Spinal cord (tissue), 9 donors: ENCODE measurements at regions not wholly inside any gene's neighbourhood (a gene's known extent, or its start where the extent isn't known, plus 50 kb on each side); places are given as distances from the start of the nearest gene placed in this dataset.

Source experiments
- DNase-seq, 6 donors: peaks; one replicate each; pipeline versions ENCODE4 v3.0.0 to v3.0.0-alpha.2; 2013 to 2015; ENCODE audit warnings: low spot score in 6 of 6, low read depth in 4 of 6
- H3K27ac ChIP-seq: one replicate; pipeline ENCODE4 v1.5.1; 2013; ENCODE audit warnings: low read depth, low read length, control low read depth
- H3K27me3 ChIP-seq: one replicate; pipeline ENCODE4 v1.6.1; 2013; ENCODE audit warnings: low read length; ENCODE audit not compliant: control insufficient read depth, insufficient read depth
- H3K36me3 ChIP-seq: one replicate; pipeline ENCODE4 v1.6.1; 2013; ENCODE audit warnings: low read length; ENCODE audit not compliant: control insufficient read depth, insufficient read depth
- H3K4me1 ChIP-seq: one replicate; pipeline ENCODE4 v1.6.1; 2013; ENCODE audit warnings: low read length; ENCODE audit not compliant: control insufficient read depth, insufficient read depth
- H3K4me3 ChIP-seq: one replicate; pipeline ENCODE4 v1.5.1; 2013; ENCODE audit warnings: low read depth, low read length, control low read depth
- H3K9me3 ChIP-seq: one replicate; pipeline ENCODE4 v1.6.1; 2013; ENCODE audit warnings: low read length; ENCODE audit not compliant: control insufficient read depth, insufficient read depth
- WGBS: methylation state at CpG from one replicate; pipeline ENCODE4 v1.1.5; 2013; ENCODE audit warnings: missing lambda C conversion rate; ENCODE audit not compliant: insufficient coverage; 5-methylcytosine and 5-hydroxymethylcytosine counted together
- donor health status: healthy.

GRCh38 chr12:105946493-105946901 is 192.3 kb downstream of the NUAK1 start:
- peak in 2 of 6 donors; percentile 54 to 73 for DNase-seq
- Histone ChIP-seq H3K9me3 (no peaks in the 10 kb centered on the region), H3K27me3 (no peaks in the 10 kb centered on the region), H3K36me3 (no peaks in the 10 kb centered on the region), H3K4me1 (peaks cover 3% of the 10 kb centered on the region), H3K27ac (no peak overlapping the region), H3K4me3 (no peak overlapping the region)
- WGBS = 89% methylated on average over 1 of the region's 2 CpGs

- no CpG with 5 or more reads among the region's 5 CpGs for WGBS
- no peak overlapping the region for H3K27ac ChIP-seq
- no peaks in the 10 kb centered on the region for H3K27me3 ChIP-seq
- H3K4me1 ChIP-seq = peaks cover 7% of the 10 kb centered on the region
- no peaks in the 10 kb centered on the region for H3K9me3 ChIP-seq
- DNase-seq = no peak
- no peaks in the 10 kb centered on the region for H3K36me3 ChIP-seq
- no peak overlapping the region for H3K4me3 ChIP-seq
Observed at GRCh38 chr12:105947906-105948305, 190.8 kb downstream of the NUAK1 start.

DNA sequence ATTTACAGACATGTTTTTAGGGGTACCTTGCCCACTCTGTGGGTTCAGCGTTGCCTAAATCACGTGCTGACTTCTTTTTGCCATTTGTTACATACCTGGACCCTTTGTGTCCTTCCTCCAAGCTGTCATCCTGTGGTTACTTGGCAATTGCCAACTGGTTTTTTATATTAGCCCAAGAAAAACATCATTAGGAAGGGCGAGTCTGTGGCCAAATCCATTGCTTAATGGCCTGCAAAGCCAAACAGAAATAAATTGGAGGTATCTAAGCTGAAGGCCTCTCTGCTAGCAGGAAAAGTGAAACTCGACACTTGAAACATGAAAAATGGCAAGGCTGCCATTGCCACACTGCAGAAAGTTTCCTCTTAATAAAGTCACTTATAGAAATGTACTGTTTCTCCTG is 190.4 kb downstream of the NUAK1 start:
- H3K27ac ChIP-seq = no peak overlapping the region
- H3K27me3 ChIP-seq = no peaks in the 10 kb centered on the region
- WGBS = 75% methylated on average over 2 of the region's 4 CpGs
- DNase-seq = no peak
- no peaks in the 10 kb centered on the region for H3K36me3 ChIP-seq
- peaks cover 7% of the 10 kb centered on the region for H3K4me1 ChIP-seq
- no peak overlapping the region for H3K4me3 ChIP-seq
- no peaks in the 10 kb centered on the region for H3K9me3 ChIP-seq

DNA sequence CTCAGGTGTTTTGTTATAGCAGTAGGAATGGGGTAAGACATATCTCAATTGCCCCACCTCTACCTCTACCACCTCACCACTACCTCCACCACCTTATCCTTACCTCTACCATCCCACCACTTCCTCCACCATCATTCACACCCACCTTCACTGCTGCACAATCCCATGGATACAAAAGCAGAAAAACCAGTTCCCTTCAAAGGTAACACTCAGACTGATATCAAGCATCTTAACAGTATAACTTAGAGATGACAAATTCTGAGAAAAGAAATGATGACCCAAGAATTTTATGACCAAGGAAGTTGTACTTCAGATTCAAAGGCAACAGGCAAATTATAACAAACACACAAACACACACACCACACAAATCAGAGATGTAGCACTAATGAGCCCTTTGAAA is 189.4 kb downstream of the NUAK1 start:
- no peak for DNase-seq
- H3K4me3 ChIP-seq = no peak overlapping the region
- no peaks in the 10 kb centered on the region for H3K36me3 ChIP-seq
- H3K27ac ChIP-seq = no peak overlapping the region
- H3K27me3 ChIP-seq = no peaks in the 10 kb centered on the region
- H3K4me1 ChIP-seq = peaks cover 7% of the 10 kb centered on the region
- no peaks in the 10 kb centered on the region for H3K9me3 ChIP-seq

DNA sequence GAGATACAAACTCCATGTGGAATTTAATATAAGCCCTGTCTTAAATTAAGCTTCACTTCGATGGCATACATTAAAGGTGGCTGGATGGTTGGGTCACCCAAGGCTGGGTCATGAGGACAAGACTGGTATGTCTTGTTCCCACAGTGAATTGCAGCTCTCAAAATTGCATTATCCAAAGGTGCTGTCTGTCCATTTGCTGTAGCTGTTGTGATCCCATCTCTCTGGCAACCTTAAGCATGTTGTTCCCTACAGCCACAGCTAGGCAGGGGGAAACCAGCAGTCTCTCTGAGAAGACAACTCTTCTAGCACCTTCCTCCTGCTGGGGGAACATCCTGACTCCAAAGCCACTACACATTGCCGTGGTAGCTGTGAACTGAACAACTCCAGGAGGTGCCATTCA is 187.0 kb downstream of the NUAK1 start:
- H3K9me3 ChIP-seq = no peaks in the 10 kb centered on the region
- WGBS = 50% methylated on average over 2 of the region's 2 CpGs
- H3K4me1 ChIP-seq = peaks cover 3% of the 10 kb centered on the region
- no peaks in the 10 kb centered on the region for H3K36me3 ChIP-seq
- H3K27ac ChIP-seq = no peak overlapping the region
- no peaks in the 10 kb centered on the region for H3K27me3 ChIP-seq
- no peak overlapping the region for H3K4me3 ChIP-seq
- DNase-seq = no peak

GRCh38 chr12:105954951-105955931 is 183.5 kb downstream of the NUAK1 start:
- DNase-seq = no peak
- H3K4me1 ChIP-seq = peaks cover 3% of the 10 kb centered on the region
- no peaks in the 10 kb centered on the region for H3K9me3 ChIP-seq
- H3K27ac ChIP-seq = no peak overlapping the region
- WGBS = 73% methylated on average over 2 of the region's 7 CpGs
- H3K36me3 ChIP-seq = no peaks in the 10 kb centered on the region
- H3K27me3 ChIP-seq = no peaks in the 10 kb centered on the region
- H3K4me3 ChIP-seq = no peak overlapping the region

GRCh38 chr12:105955976-105956375 is 182.8 kb downstream of the NUAK1 start:
- Histone ChIP-seq H3K36me3 (no peaks in the 10 kb centered on the region), H3K27ac (no peak overlapping the region), H3K4me3 (no peak overlapping the region), H3K9me3 (no peaks in the 10 kb centered on the region), H3K4me1 (peaks cover 3% of the 10 kb centered on the region), H3K27me3 (no peaks in the 10 kb centered on the region)
- no peak for DNase-seq
- WGBS = no CpG with 5 or more reads among the region's 2 CpGs

GRCh38 chr12:105956662-105957457 is 181.9 kb downstream of the NUAK1 start:
- H3K4me1 ChIP-seq = peaks cover 3% of the 10 kb centered on the region
- H3K27ac ChIP-seq = no peak overlapping the region
- 100% methylated on average over 1 of the region's 2 CpGs for WGBS
- H3K9me3 ChIP-seq = no peaks in the 10 kb centered on the region
- DNase-seq = no peak
- no peak overlapping the region for H3K4me3 ChIP-seq
- H3K27me3 ChIP-seq = no peaks in the 10 kb centered on the region
- no peaks in the 10 kb centered on the region for H3K36me3 ChIP-seq

- H3K4me1 ChIP-seq = no peaks in the 10 kb centered on the region
Observed at GRCh38 chr12:105960319-105961083, 178.3 kb downstream of the NUAK1 start.

More at GRCh38 chr12:105960319-105961083, 178.3 kb downstream of the NUAK1 start:
- Histone ChIP-seq H3K4me3 (no peak overlapping the region), H3K27me3 (no peaks in the 10 kb centered on the region), H3K27ac (no peak overlapping the region), H3K9me3 (no peaks in the 10 kb centered on the region), H3K36me3 (no peaks in the 10 kb centered on the region)
- 63% methylated on average over 2 of the region's 3 CpGs for WGBS
- DNase-seq = peak in 1 of 6 donors; percentile 41
